ENCODE measurements at regions not wholly inside any gene's neighbourhood (a gene's known extent, or its start where the extent isn't known, plus 50 kb on each side); places are given as distances from the start of the nearest gene placed in this dataset.

GRCh38 chr20:39155971-39156370, 193.8 kb downstream of the DHX35 start:
- DNase-seq (ENCODE audit: insufficient read length, low spot score) (no peak), FAIRE-seq (no peak)
- TF ChIP-seq, protein P1, sequence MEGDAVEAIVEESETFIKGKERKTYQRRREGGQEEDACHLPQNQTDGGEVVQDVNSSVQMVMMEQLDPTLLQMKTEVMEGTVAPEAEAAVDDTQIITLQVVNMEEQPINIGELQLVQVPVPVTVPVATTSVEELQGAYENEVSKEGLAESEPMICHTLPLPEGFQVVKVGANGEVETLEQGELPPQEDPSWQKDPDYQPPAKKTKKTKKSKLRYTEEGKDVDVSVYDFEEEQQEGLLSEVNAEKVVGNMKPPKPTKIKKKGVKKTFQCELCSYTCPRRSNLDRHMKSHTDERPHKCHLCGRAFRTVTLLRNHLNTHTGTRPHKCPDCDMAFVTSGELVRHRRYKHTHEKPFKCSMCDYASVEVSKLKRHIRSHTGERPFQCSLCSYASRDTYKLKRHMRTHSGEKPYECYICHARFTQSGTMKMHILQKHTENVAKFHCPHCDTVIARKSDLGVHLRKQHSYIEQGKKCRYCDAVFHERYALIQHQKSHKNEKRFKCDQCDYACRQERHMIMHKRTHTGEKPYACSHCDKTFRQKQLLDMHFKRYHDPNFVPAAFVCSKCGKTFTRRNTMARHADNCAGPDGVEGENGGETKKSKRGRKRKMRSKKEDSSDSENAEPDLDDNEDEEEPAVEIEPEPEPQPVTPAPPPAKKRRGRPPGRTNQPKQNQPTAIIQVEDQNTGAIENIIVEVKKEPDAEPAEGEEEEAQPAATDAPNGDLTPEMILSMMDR (IDR thresholded peaks at IDR 0.05; ENCODE audit: insufficient read depth, missing control alignments): no peak

DNA sequence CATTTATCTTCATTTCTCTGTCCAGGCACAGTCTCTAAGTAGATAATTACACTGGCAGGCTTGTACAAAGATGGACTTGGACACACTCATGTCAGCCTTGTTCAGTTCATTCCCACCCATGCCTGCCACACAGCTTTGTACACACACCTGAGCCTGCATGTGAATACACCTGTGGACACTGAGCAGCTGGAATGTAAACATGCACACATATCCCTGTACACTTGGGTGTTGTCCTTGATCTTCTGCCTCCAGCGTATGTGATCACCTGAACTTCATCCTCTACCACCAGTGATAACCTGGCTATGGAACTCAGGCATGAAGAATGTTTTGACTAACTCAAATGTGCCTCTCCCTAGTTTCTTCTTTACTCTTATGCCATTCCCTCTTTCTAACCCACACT, 190.6 kb downstream of the DHX35 start:
- DNase-seq (ENCODE audit: insufficient read length, low spot score) (no peak), FAIRE-seq (no peak)
- TF ChIP-seq, protein P1 (IDR thresholded peaks at IDR 0.05; ENCODE audit: insufficient read depth, missing control alignments): no peak

DNA sequence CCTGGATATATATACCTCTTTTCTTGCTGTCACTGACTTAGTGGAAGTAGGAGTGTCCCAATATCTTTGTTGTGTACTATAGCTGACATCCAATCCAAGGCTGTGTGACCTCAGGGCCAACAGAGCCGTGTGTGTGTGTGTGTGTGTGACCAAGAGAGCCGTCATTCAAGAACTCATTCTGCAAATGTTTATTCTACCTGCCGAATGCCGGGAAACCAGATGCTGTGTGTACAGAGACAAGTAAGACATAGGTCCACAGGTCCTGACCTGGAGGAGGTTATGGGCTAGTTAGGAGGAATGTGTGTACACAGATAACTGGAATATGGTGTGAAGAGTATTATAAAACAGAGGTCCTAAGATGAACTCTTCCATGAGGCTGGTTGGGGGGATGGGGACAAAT, 190.0 kb downstream of the DHX35 start:
- DNase-seq (ENCODE audit: insufficient read length, low spot score): no peak
- FAIRE-seq: no peak
- TF ChIP-seq, protein P1 (IDR thresholded peaks at IDR 0.05; ENCODE audit: insufficient read depth, missing control alignments): no peak

DNA sequence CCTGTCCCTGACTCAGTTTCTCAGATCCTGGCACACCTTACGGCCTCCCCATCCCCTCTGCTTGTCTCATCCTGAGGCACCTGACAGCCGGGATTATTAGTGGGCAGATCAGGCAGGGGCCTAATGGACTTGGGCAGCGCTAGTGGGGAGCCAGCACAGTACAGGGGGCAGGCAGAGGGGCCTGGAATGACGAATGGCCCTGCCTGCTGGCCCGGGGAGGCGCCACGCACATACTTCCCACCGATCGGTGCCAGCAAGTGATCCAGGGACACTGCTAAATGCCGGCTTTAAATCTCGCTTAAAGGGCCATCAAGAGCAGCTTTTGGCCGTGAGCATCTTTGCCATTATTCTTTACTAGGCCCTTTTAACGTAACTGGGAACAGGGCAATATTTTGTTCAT, 188.4 kb downstream of the DHX35 start:
- TF ChIP-seq, protein P1 (IDR thresholded peaks at IDR 0.05; ENCODE audit: insufficient read depth, missing control alignments): no peak
- DNase-seq (ENCODE audit: insufficient read length, low spot score) (no peak), FAIRE-seq (no peak)

GRCh38 chr20:39146394-39146793, 184.2 kb downstream of the DHX35 start:
- FAIRE-seq (no peak), DNase-seq (ENCODE audit: insufficient read length, low spot score) (no peak)
- TF ChIP-seq, protein P1 (IDR thresholded peaks at IDR 0.05; ENCODE audit: insufficient read depth, missing control alignments): no peak

DNA sequence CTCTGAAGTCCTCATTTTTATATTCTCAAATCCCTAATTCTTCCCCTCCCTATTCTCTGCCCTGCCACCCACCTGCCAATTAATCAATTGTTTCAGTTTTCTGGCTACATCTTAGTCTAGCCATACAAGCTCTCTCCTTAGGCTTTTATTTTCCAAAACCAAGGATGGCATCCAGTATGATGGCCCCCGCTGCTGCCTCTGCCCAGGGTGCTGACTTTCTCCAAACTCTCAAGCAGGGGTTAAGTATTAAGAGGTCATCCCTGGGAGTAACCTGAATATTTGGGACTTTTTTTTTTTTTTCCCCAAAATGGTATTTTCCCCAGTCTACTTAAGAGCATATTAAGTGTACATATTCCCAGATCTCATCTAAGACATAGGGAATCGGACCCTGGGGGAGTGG, 183.8 kb downstream of the DHX35 start:
- FAIRE-seq (no peak), DNase-seq (ENCODE audit: insufficient read length, low spot score) (no peak)
- TF ChIP-seq, protein P1 (IDR thresholded peaks at IDR 0.05; ENCODE audit: insufficient read depth, missing control alignments): no peak

GRCh38 chr20:39144757-39145156, 182.6 kb downstream of the DHX35 start:
- TF ChIP-seq, protein P1 (IDR thresholded peaks at IDR 0.05; ENCODE audit: insufficient read depth, missing control alignments): no peak
- no peak for FAIRE-seq
- no peak for DNase-seq (ENCODE audit: insufficient read length, low spot score)

Measured in D721Med (cell line).